IMR-90 (cell line): ENCODE measurements at regions not wholly inside any gene's neighbourhood (a gene's known extent, or its start where the extent isn't known, plus 50 kb on each side); places are given as distances from the start of the nearest gene placed in this dataset.

ENCODE experiments used
- ATAC-seq: fragments of 200-7000 bp; cut with Tn5 transposase; 2 replicates; pipeline ENCODE4 v1.9.1; 2020; ENCODE audit warnings: low read depth, mild to moderate bottlenecking, moderate library complexity
- BruUV-seq: library from RNA; stranded (reverse); fragments of 400-500 nt; replicated peaks from 2 replicates; lab custom pipeline; 2021; lab: Mats Ljungman, UMichigan
- CTCF ChIA-PET: fragments of 300-600 bp; formaldehyde crosslinking; extraction: SDS; loops from one replicate; lab custom pipeline; 2021; ENCODE audit warnings: antibody characterized with exemption; lab: Yijun Ruan, JAX
- POLR2A ChIA-PET: fragments of 300-600 bp; sonication (Branson Sonifier 250); formaldehyde crosslinking; loops from one replicate; lab custom pipeline; 2022; ENCODE audit warnings: antibody characterized with exemption; ENCODE audit not compliant: unreplicated experiment; lab: Charles Lee
- DNase-seq: peaks from one replicate; pipeline ENCODE4 v3.0.0; 2013
- H2AFZ ChIP-seq: replicated peaks from 2 replicates; pipeline ENCODE3; 2013; ENCODE audit warnings: low read length, mild to moderate bottlenecking; ENCODE audit not compliant: poor library complexity
- H2AK5ac ChIP-seq: 2 replicates; pipeline ENCODE4 v1.6.1; 2013; ENCODE audit warnings: low read depth, low read length, inconsistent platforms
- H2AK9ac ChIP-seq: replicated peaks from 2 replicates; pipeline ENCODE3; 2013; ENCODE audit warnings: mild to moderate bottlenecking, low read depth, low read length, moderate library complexity; ENCODE audit not compliant: poor library complexity
- H2BK120ac ChIP-seq: 2 replicates; pipeline ENCODE4 v1.6.1; 2013; ENCODE audit warnings: low read depth, low read length, inconsistent platforms
- H2BK15ac ChIP-seq: 3 replicates; pipeline ENCODE4 v1.6.1; 2013; ENCODE audit warnings: low read depth, low read length, inconsistent platforms
- H2BK20ac ChIP-seq: 2 replicates; pipeline ENCODE4 v1.6.1; 2013; ENCODE audit warnings: low read depth, mild to moderate bottlenecking, inconsistent platforms, low read length, moderate library complexity
- H2BK5ac ChIP-seq: 2 replicates; pipeline ENCODE4 v1.6.1; 2013; ENCODE audit warnings: mild to moderate bottlenecking, low read depth, low read length, inconsistent platforms; ENCODE audit not compliant: poor library complexity, severe bottlenecking
- H3K14ac ChIP-seq: replicated peaks from 2 replicates; pipeline ENCODE4 v1.6.1; 2013; ENCODE audit warnings: low read depth, low read length, inconsistent platforms
- H3K18ac ChIP-seq: 2 replicates; pipeline ENCODE4 v1.6.1; 2013; ENCODE audit warnings: low read depth, low read length, control low read depth
- H3K23ac ChIP-seq: 2 replicates; pipeline ENCODE4 v1.6.1; 2013; ENCODE audit warnings: low read depth, low read length, inconsistent platforms
- H3K27ac ChIP-seq: 2 replicates; pipeline ENCODE4 v1.5.1; 2013; ENCODE audit warnings: mild to moderate bottlenecking, control low read depth, low read length; ENCODE audit not compliant: insufficient read depth
- H3K27me3 ChIP-seq: 2 replicates; pipeline ENCODE4 v1.6.1; 2013; ENCODE audit warnings: low read length; ENCODE audit not compliant: control insufficient read depth, insufficient read depth
- H3K36me3 ChIP-seq: 2 replicates; pipeline ENCODE4 v1.6.1; 2013; ENCODE audit warnings: low read length, mixed read lengths; ENCODE audit not compliant: control insufficient read depth, insufficient read depth
- H3K4ac ChIP-seq: 2 replicates; pipeline ENCODE4 v1.6.1; 2013; ENCODE audit warnings: low read depth, low read length, inconsistent platforms
- H3K4me1 ChIP-seq: 2 replicates; pipeline ENCODE4 v1.6.1; 2013; ENCODE audit warnings: low read length, mixed read lengths; ENCODE audit not compliant: control insufficient read depth, insufficient read depth
- H3K4me2 ChIP-seq: 2 replicates; pipeline ENCODE4 v1.6.1; 2013; ENCODE audit warnings: low read depth, mild to moderate bottlenecking, control low read depth, low read length, moderate library complexity
- H3K4me3 ChIP-seq: 2 replicates; pipeline ENCODE4 v1.5.1; 2013; ENCODE audit warnings: low read depth, mild to moderate bottlenecking, control low read depth, low read length, moderate library complexity; ENCODE audit not compliant: insufficient read depth
- H3K56ac ChIP-seq: 2 replicates; pipeline ENCODE4 v1.6.1; 2013; ENCODE audit warnings: low read length, inconsistent platforms; ENCODE audit not compliant: insufficient read depth; ENCODE audit errors: extremely low read depth
- H3K79me1 ChIP-seq, 2 experiments: 2 replicates each; pipeline ENCODE4 v1.6.1; 2013; ENCODE audit warnings: low read length in 2 of 2, inconsistent platforms in 1 of 2, low read depth in 1 of 2
- H3K9ac ChIP-seq: 2 replicates; pipeline ENCODE4 v1.6.1; 2013; ENCODE audit warnings: low read depth, low read length, control low read depth
- H3K9me1 ChIP-seq: 2 replicates; pipeline ENCODE4 v1.6.1; 2013; ENCODE audit warnings: low read length, inconsistent platforms; ENCODE audit not compliant: insufficient read depth
- H3K9me3 ChIP-seq: 2 replicates; pipeline ENCODE4 v1.6.1; 2013; ENCODE audit warnings: low read length; ENCODE audit not compliant: control insufficient read depth, insufficient read depth
- H4K20me1 ChIP-seq: 2 replicates; pipeline ENCODE4 v1.6.1; 2013; ENCODE audit warnings: low read length, inconsistent platforms; ENCODE audit not compliant: insufficient read depth
- H4K5ac ChIP-seq: 2 replicates; pipeline ENCODE4 v1.6.1; 2013; ENCODE audit warnings: mild to moderate bottlenecking, low read depth, low read length, control low read depth
- H4K8ac ChIP-seq, 2 experiments: 2 replicates each; pipeline ENCODE4 v1.6.1; 2013; ENCODE audit warnings: low read depth in 2 of 2, low read length in 2 of 2, control low read depth in 1 of 2, inconsistent platforms in 1 of 2
- H4K91ac ChIP-seq: 2 replicates; pipeline ENCODE4 v1.6.1; 2013; ENCODE audit warnings: low read depth, low read length, inconsistent platforms; ENCODE audit not compliant: insufficient read depth
- CEBPB ChIP-seq: IDR thresholded peaks from 2 replicates; pipeline ENCODE4 v1.6.1; 2012; ENCODE audit warnings: low read depth, low read length, improper control_type of control experiment
- CHD1 ChIP-seq: IDR thresholded peaks from 2 replicates; pipeline ENCODE4 v1.6.1; 2012; ENCODE audit warnings: low read depth, low read length, improper control_type of control experiment
- FOS ChIP-seq: fragments of 150-350 bp; IDR thresholded peaks from 2 replicates; pipeline ENCODE4 v1.6.1; 2016; ENCODE audit warnings: low read depth, low read length
- MAFK ChIP-seq: IDR thresholded peaks from 2 replicates; pipeline ENCODE4 v1.6.1; 2012; ENCODE audit warnings: low read depth, low read length, improper control_type of control experiment
- MXI1 ChIP-seq: IDR thresholded peaks from 2 replicates; pipeline ENCODE4 v1.6.1; 2012; ENCODE audit warnings: low read depth, mild to moderate bottlenecking, low read length, moderate library complexity, borderline replicate concordance
- NFE2L2 ChIP-seq: fragments of 150-350 bp; IDR thresholded peaks from 2 replicates; pipeline ENCODE4 v1.6.1; 2016; ENCODE audit warnings: low read depth, mild to moderate bottlenecking, low read length
- POLR2A ChIP-seq: IDR thresholded peaks from 2 replicates; pipeline ENCODE4 v1.6.1; 2012; ENCODE audit warnings: mild to moderate bottlenecking, low read depth, low read length
- RAD21 ChIP-seq: IDR thresholded peaks from 2 replicates; pipeline ENCODE4 v1.6.1; 2012; ENCODE audit warnings: low read length, improper control_type of control experiment
- RCOR1 ChIP-seq: IDR thresholded peaks from 2 replicates; pipeline ENCODE4 v1.6.1; 2012; ENCODE audit warnings: mild to moderate bottlenecking, low read length, improper control_type of control experiment; ENCODE audit not compliant: insufficient replicate concordance
- SMC3 ChIP-seq: fragments of 150-350 bp; IDR thresholded peaks from 2 replicates; pipeline ENCODE4 v1.6.1; 2016; ENCODE audit warnings: low read depth, mild to moderate bottlenecking, antibody characterized with exemption, low read length, moderate library complexity
- WGBS, 2 experiments: methylation state at CpG; one replicate each; pipeline versions ENCODE4 v1.1.5 to v1.1.7; 2013; ENCODE audit warnings: missing lambda C conversion rate in 2 of 2; ENCODE audit not compliant: insufficient read length in 1 of 2; ENCODE audit errors: extremely low coverage in 2 of 2; 5-methylcytosine and 5-hydroxymethylcytosine counted together
- dilution Hi-C: fragments of 300-500 bp; cut with HindIII; formaldehyde crosslinking; loops from one replicate; pipeline ENCODE4 v1.14.3; 2018; ENCODE audit warnings: low sequenced_read_pairs; ENCODE audit not compliant: unreplicated experiment
- in situ Hi-C: fragments of 300-500 bp; cut with MboI; formaldehyde crosslinking; loops from 3 replicates; pipeline ENCODE4 v1.14.3; 2019; ENCODE audit warnings: low sequenced_read_pairs, inconsistent platforms, mixed read lengths
- intact Hi-C: fragments of 100-400 bp; cut with micrococcal nuclease; formaldehyde crosslinking; loops from 2 replicates; pipeline ENCODE4 v1.10.0; 2022
- TF ChIP-seq, protein P1 (sequence below): fragments of 150-350 bp; IDR thresholded peaks from 2 replicates; pipeline ENCODE4 v1.6.1; 2016; ENCODE audit warnings: low read depth, mild to moderate bottlenecking, low read length, moderate library complexity, borderline replicate concordance
- TF ChIP-seq, protein P2 (sequence below): conservative IDR thresholded peaks from 2 replicates; pipeline ENCODE4 v1.5.1; 2012; ENCODE audit warnings: mild to moderate bottlenecking, low read depth, low read length, improper control_type of control experiment
- TF ChIP-seq, protein P3 (sequence below): fragments of 150-350 bp; IDR thresholded peaks from 2 replicates; pipeline ENCODE4 v1.6.1; 2017; ENCODE audit warnings: mild to moderate bottlenecking, antibody characterized with exemption, low read length, low read depth

DNA sequence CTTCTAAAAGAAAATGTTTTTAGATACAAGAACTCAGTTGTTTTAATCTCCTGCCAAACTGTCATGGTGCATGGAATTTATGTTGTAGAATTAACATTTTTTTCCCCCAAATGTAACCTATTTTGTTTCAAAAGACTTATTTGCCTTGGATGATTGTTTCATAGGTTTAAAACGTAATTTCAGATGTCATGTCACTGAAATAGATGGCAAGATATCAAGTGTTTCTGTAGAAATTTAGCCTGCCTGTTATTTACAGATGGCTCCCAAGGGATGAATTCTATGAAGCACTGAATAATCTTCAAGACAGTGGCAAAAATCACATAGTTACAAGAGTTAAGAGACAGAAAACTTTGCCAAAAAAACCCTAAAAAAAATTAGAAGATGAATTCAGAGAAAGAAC, 1484.6 kb downstream of the OLFM4 start:
- H4K20me1 ChIP-seq, result no peaks in the 10 kb centered on the region
- H3K4me3 ChIP-seq, result no peak overlapping the region
- no peak overlapping the region for H3K18ac ChIP-seq
- in situ Hi-C loops, result no loop called here
- no peak overlapping the region for H4K5ac ChIP-seq
- H3K14ac ChIP-seq, result no peak overlapping the region
- intact Hi-C loops, result no loop called here
- H3K4ac ChIP-seq, result no peak overlapping the region
- H2AK5ac ChIP-seq, result no peak overlapping the region
- H2BK20ac ChIP-seq, result no peak overlapping the region
- DNase-seq (no peak), ATAC-seq (no peak)
- H2BK120ac ChIP-seq, result no peak overlapping the region
- no peak overlapping the region for H3K9ac ChIP-seq
- no TSS peak for BruUV-seq
- no peak overlapping the region for H3K56ac ChIP-seq
- no peaks in the 10 kb centered on the region for H3K9me1 ChIP-seq
- H3K4me2 ChIP-seq, result no peak overlapping the region
- H3K27me3 ChIP-seq, result no peaks in the 10 kb centered on the region
- TF ChIP-seq RCOR1, result no peak
- TF ChIP-seq NFE2L2, result no peak
- no peak for TF ChIP-seq FOS
- TF ChIP-seq, protein P1, sequence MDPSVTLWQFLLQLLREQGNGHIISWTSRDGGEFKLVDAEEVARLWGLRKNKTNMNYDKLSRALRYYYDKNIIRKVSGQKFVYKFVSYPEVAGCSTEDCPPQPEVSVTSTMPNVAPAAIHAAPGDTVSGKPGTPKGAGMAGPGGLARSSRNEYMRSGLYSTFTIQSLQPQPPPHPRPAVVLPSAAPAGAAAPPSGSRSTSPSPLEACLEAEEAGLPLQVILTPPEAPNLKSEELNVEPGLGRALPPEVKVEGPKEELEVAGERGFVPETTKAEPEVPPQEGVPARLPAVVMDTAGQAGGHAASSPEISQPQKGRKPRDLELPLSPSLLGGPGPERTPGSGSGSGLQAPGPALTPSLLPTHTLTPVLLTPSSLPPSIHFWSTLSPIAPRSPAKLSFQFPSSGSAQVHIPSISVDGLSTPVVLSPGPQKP, result no peak
- no peak for TF ChIP-seq MAFK
- no peak for TF ChIP-seq CEBPB
- TF ChIP-seq, protein P2, sequence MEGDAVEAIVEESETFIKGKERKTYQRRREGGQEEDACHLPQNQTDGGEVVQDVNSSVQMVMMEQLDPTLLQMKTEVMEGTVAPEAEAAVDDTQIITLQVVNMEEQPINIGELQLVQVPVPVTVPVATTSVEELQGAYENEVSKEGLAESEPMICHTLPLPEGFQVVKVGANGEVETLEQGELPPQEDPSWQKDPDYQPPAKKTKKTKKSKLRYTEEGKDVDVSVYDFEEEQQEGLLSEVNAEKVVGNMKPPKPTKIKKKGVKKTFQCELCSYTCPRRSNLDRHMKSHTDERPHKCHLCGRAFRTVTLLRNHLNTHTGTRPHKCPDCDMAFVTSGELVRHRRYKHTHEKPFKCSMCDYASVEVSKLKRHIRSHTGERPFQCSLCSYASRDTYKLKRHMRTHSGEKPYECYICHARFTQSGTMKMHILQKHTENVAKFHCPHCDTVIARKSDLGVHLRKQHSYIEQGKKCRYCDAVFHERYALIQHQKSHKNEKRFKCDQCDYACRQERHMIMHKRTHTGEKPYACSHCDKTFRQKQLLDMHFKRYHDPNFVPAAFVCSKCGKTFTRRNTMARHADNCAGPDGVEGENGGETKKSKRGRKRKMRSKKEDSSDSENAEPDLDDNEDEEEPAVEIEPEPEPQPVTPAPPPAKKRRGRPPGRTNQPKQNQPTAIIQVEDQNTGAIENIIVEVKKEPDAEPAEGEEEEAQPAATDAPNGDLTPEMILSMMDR, result no peak
- TF ChIP-seq MXI1, result no peak
- TF ChIP-seq RAD21, result no peak
- no peak for TF ChIP-seq POLR2A
- no peak for TF ChIP-seq CHD1
- TF ChIP-seq, protein P3, sequence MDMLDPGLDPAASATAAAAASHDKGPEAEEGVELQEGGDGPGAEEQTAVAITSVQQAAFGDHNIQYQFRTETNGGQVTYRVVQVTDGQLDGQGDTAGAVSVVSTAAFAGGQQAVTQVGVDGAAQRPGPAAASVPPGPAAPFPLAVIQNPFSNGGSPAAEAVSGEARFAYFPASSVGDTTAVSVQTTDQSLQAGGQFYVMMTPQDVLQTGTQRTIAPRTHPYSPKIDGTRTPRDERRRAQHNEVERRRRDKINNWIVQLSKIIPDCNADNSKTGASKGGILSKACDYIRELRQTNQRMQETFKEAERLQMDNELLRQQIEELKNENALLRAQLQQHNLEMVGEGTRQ, result no peak
- TF ChIP-seq SMC3, result no peak
- H3K36me3 ChIP-seq, result no peaks in the 10 kb centered on the region
- H4K8ac ChIP-seq, result no peak overlapping the region
- POLR2A ChIA-PET, result no interaction called here
- no peak overlapping the region for H3K27ac ChIP-seq
- no peak overlapping the region for H2BK5ac ChIP-seq
- H2AK9ac ChIP-seq, result no peak overlapping the region
- no peaks in the 10 kb centered on the region for H3K4me1 ChIP-seq
- dilution Hi-C loops, result no loop called here
- H3K9me3 ChIP-seq, result 0 out of 2 replicates have a peak, but pooled peaks cover 2% of the 10 kb centered on the region
- no peak overlapping the region for H3K23ac ChIP-seq
- H4K91ac ChIP-seq, result no peak overlapping the region
- no peak overlapping the region for H2AFZ ChIP-seq
- CTCF ChIA-PET, result no interaction called here
- WGBS, 2 experiments, result no CpG with 5 or more reads among the region's 1 CpG
- H3K79me1 ChIP-seq, result no peaks in the 10 kb centered on the region
- no peak overlapping the region for H2BK15ac ChIP-seq
